Sigmoid colon (tissue), 6 donors: ENCODE measurements at regions not wholly inside any gene's neighbourhood (a gene's known extent, or its start where the extent isn't known, plus 50 kb on each side); places are given as distances from the start of the nearest gene placed in this dataset.

Experiments
- DNase-seq: peaks from one replicate; pipeline ENCODE4 v3.0.0-alpha.2; 2019
- H3K27ac ChIP-seq, 4 donors: fragments of 200-600 bp; sonication (generic); one replicate each; pipeline ENCODE4 v1.5.1; 2016 to 2019; ENCODE audit warnings: mild to moderate bottlenecking in 1 of 4
- H3K27me3 ChIP-seq, 3 donors: fragments of 200-600 bp; sonication (generic); one replicate each; pipeline ENCODE4 v1.5.1; 2019; ENCODE audit warnings: mild to moderate bottlenecking in 1 of 3
- H3K36me3 ChIP-seq, 4 donors: fragments of 200-600 bp; sonication (generic); one replicate each; pipeline ENCODE4 v1.5.1; 2016 to 2019
- H3K4me1 ChIP-seq, 4 donors: fragments of 200-600 bp; sonication (generic); one replicate each; pipeline ENCODE4 v1.5.1; 2017 to 2019
- H3K4me3 ChIP-seq, 4 donors: fragments of 200-600 bp; sonication (generic); one replicate each; pipeline ENCODE4 v1.5.1; 2017 to 2019; ENCODE audit warnings: mild to moderate bottlenecking in 2 of 4, moderate library complexity in 1 of 4
- H3K9me3 ChIP-seq, 4 donors: fragments of 200-600 bp in 3 of 4; sonication (generic) in 3 of 4; one replicate each; pipeline versions ENCODE4 v1.5.1 to v1.6.1; 2013 to 2019
- CTCF ChIP-seq, 4 experiments: fragments of 450-650 bp in 3 of 4; fragments of 200-600 bp in 1 of 4; IDR thresholded peaks; one replicate each; pipeline ENCODE4 v1.5.1; 2016 to 2019; ENCODE audit warnings: antibody characterized with exemption in 4 of 4, mild to moderate bottlenecking in 3 of 4, moderate library complexity in 2 of 4
- EP300 ChIP-seq, 4 donors: sonication (generic); formaldehyde crosslinking; IDR thresholded peaks; one replicate each; pipeline ENCODE4 v1.6.1; 2017; ENCODE audit warnings: antibody characterized with exemption in 4 of 4
- POLR2A ChIP-seq, 2 donors: fragments of 450-650 bp; IDR thresholded peaks; one replicate each; pipeline ENCODE4 v1.6.1; 2016; ENCODE audit warnings: antibody characterized with exemption in 2 of 2, mild to moderate bottlenecking in 2 of 2, moderate library complexity in 2 of 2
- POLR2AphosphoS5 ChIP-seq, 4 donors: sonication (generic); formaldehyde crosslinking; IDR thresholded peaks; one replicate each; pipeline ENCODE4 v1.6.1; 2017; ENCODE audit warnings: antibody characterized with exemption in 4 of 4
- WGBS, 2 donors: extraction: QIAGEN DNeasy Blood & Tissue Kit; methylation state at CpG; one replicate each; pipeline ENCODE4 v1.1.7; 2013; 5-methylcytosine and 5-hydroxymethylcytosine counted together
- intact Hi-C: fragments of 100-400 bp; cut with DNase I; formaldehyde crosslinking; loops from one replicate; pipeline ENCODE4 v1.15.1; 2023
- donor health status: healthy with polysubstance abuse.
- donor health status: healthy.

GRCh38 chr16:52316241-52316640 is 230.7 kb downstream of the TOX3 start:
- Histone ChIP-seq H3K27me3 (no peaks in the 10 kb centered on the region), H3K36me3 (no peaks in the 10 kb centered on the region), H3K4me1 (no peaks in the 10 kb centered on the region), H3K9me3 (no peaks in the 10 kb centered on the region), H3K4me3 (no peak overlapping the region), H3K27ac (no peak overlapping the region)
- no peak for TF ChIP-seq CTCF (IDR thresholded peaks at IDR 0.05)
- no peak for TF ChIP-seq POLR2AphosphoS5 (IDR thresholded peaks at IDR 0.05)
- TF ChIP-seq EP300 (IDR thresholded peaks at IDR 0.05) = no peak
- no peak for TF ChIP-seq POLR2A (IDR thresholded peaks at IDR 0.05)
- 53 to 81% methylated on average over 1 of the region's 1 CpG for WGBS, 2 donors
- DNase-seq = no peak
- intact Hi-C loops = no loop called here

- 82 to 98% methylated on average over 1 of the region's 1 CpG for WGBS, 2 donors
- H3K36me3 ChIP-seq = no peaks in the 10 kb centered on the region
- no peaks in the 10 kb centered on the region for H3K9me3 ChIP-seq
- no peak overlapping the region for H3K27ac ChIP-seq
- no peaks in the 10 kb centered on the region for H3K4me1 ChIP-seq
- no peaks in the 10 kb centered on the region for H3K27me3 ChIP-seq
- no peak overlapping the region for H3K4me3 ChIP-seq
- TF ChIP-seq EP300 (IDR thresholded peaks at IDR 0.05) (no peak), POLR2A (IDR thresholded peaks at IDR 0.05) (no peak), POLR2AphosphoS5 (IDR thresholded peaks at IDR 0.05) (no peak), CTCF (IDR thresholded peaks at IDR 0.05) (no peak)
- intact Hi-C loops = no loop called here
- no peak for DNase-seq
Measured at GRCh38 chr16:52312716-52313115, 234.2 kb downstream of the TOX3 start.

GRCh38 chr16:52309446-52310416 is 237.2 kb downstream of the TOX3 start:
- no peak overlapping the region for H3K27ac ChIP-seq
- TF ChIP-seq CTCF (IDR thresholded peaks at IDR 0.05) (no peak), POLR2AphosphoS5 (IDR thresholded peaks at IDR 0.05) (no peak), EP300 (IDR thresholded peaks at IDR 0.05) (no peak), POLR2A (IDR thresholded peaks at IDR 0.05) (no peak)
- no peak overlapping the region for H3K4me3 ChIP-seq
- no peaks in the 10 kb centered on the region for H3K27me3 ChIP-seq
- DNase-seq = no peak
- H3K9me3 ChIP-seq = no peaks in the 10 kb centered on the region
- WGBS, 2 donors = 77 to 89% methylated on average over 6 of the region's 6 CpGs
- H3K36me3 ChIP-seq = no peaks in the 10 kb centered on the region
- intact Hi-C loops = no loop called here
- no peaks in the 10 kb centered on the region for H3K4me1 ChIP-seq

GRCh38 chr16:52308051-52308450 is 238.9 kb downstream of the TOX3 start:
- WGBS, 2 donors = 17 to 49% methylated on average over 3 of the region's 3 CpGs
- no peaks in the 10 kb centered on the region for H3K27me3 ChIP-seq
- DNase-seq = no peak
- no peak overlapping the region for H3K4me3 ChIP-seq
- intact Hi-C loops = no loop called here
- H3K4me1 ChIP-seq = no peaks in the 10 kb centered on the region
- H3K9me3 ChIP-seq = no peaks in the 10 kb centered on the region
- no peaks in the 10 kb centered on the region for H3K36me3 ChIP-seq
- TF ChIP-seq EP300 (IDR thresholded peaks at IDR 0.05) = no peak
- no peak for TF ChIP-seq POLR2A (IDR thresholded peaks at IDR 0.05)
- TF ChIP-seq POLR2AphosphoS5 (IDR thresholded peaks at IDR 0.05) = no peak
- TF ChIP-seq CTCF (IDR thresholded peaks at IDR 0.05) = no peak
- no peak overlapping the region for H3K27ac ChIP-seq
